Middle frontal gyrus (tissue), 1 donor: ENCODE measurements at regions not wholly inside any gene's neighbourhood (a gene's known extent, or its start where the extent isn't known, plus 50 kb on each side); places are given as distances from the start of the nearest gene placed in this dataset.

Experiments
- DNase-seq: peaks from one replicate; pipeline ENCODE4 v3.0.0-alpha.2; 2015; ENCODE audit warnings: low spot score; ENCODE audit errors: extremely low spot score

DNA sequence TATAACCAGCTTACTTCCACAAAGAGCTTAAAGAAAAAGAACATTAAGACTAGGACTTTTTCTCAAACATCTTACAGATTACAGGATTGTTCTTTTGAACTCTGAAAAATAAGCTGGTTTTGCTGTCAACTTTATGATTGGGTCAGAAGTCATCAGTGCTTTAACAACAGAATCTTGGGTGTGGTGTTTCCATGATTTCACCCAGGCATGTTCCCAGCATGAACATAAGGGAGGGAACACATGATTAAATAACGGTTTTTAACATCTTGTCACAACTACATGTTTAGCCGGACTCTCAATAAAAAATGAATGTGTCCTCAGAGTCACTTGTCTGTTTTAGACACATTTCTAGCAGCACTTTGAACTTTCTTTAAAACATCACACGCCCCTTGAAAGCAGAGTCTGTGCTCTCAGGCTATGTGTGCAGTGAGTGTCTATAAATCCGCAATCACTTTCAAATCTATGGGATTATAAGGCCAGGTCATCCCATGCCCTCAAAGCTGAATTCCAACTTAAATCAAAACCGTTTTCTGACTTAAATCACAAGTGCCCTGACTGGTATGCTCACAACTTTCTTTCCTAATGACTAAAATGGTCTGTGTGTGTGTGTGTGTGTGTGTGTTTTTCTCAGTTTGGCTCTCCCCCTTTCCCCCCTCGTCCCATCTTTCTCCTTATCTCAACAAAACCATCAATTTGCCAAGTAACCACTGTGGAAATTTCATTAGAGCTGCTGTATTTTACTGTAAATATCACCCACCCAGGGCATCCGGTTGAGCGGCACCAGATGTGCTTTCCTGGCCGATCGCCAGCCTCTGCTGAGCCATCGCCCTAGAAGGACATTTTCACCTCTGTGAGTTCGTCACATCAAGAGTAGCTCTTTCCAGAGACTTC is 216.8 kb upstream of the DTNBP1 start:
- no peak for DNase-seq

DNA sequence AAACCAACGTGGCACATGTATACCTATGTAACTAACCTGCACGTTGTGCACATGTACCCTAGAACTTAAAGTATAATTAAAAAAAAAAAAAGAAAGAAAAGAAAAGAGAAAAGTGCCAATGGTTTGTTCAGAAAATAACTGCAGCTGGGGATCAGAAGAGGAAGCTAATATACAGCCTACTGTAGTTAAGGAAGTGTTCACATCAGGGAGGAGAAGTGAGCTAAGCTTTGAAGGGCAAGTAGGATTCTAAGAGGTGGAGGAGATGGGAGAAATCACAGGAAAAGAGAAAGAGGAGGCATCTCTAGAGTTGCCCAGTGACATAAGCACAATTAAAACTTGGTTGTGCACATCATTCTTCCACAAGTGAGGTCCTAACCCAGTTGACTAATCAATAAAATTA is 214.4 kb upstream of the DTNBP1 start:
- DNase-seq: no peak

DNA sequence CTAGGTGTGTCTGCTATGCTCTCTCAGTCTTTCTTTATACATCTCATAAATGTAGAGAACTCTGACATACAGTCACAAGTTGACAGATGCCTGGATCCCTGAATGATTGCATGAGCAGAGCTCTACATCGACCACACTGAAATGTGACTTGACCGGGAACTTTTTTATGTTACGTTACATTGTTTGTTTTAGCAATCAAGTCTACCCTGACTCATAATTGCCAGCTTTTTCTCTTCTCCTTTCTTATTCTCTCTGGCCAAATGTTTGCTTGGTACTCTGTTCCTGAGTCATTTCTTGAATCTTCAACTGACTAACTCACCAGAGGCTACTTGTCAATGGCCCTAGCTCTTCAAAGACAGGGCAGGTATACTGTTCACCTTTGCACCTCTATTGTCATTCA is 213.6 kb upstream of the DTNBP1 start:
- no peak for DNase-seq

DNA sequence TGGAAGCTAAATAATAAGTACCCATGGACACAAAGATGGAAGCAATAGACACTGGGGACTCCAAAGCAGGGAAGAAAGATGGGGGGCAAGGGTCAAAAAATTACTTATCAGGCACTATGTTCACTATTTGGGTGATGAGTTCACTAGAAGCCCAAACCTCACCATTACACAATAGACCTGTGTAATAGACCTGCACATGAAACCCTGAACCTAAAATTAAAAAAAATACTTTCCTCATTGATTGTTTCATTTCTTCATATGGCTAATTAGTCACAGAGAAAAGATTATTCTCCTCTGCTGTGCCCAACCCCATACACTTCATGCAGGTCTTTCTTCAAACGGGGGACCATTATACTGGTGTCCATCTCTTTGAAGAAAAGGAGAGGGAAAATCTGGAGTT is 213.0 kb upstream of the DTNBP1 start:
- DNase-seq: no peak

DNA sequence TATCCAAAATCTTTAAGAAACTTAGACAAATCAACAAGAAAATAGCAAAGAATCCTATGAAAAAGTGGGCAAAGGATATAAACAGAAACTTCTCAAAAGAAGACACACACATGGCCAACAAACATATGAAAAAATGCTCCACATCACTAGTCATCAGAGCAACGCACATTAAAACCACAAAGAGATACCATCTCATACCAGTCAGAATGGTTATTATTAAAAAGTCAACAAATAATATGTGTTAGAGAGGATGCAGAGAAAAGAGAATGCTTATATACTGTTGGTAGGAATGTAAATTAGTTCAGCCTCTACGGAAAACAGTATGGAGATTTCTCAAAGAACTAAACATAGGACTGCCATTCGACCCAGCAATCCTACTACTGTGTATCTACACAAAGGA is 212.0 kb upstream of the DTNBP1 start:
- no peak for DNase-seq

DNA sequence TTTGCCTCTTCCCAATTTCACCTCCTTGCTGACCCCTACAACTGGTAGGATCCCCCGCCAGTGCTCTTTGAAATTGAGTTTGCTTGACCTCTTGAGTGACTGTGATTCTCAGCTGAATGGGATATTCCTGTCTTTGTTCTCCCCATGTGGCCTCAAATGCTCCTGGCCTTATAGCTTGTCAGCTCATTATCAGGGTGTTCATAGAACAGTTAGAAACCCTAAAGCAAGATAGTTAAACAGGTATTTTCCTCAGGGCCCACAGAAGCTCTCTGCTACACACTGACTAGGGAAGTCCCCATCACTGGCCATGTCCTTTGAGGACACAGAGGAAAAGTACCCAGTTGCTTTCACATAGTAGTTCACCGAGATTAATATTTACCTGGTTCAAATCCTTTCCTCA is 211.5 kb upstream of the DTNBP1 start:
- no peak for DNase-seq

DNA sequence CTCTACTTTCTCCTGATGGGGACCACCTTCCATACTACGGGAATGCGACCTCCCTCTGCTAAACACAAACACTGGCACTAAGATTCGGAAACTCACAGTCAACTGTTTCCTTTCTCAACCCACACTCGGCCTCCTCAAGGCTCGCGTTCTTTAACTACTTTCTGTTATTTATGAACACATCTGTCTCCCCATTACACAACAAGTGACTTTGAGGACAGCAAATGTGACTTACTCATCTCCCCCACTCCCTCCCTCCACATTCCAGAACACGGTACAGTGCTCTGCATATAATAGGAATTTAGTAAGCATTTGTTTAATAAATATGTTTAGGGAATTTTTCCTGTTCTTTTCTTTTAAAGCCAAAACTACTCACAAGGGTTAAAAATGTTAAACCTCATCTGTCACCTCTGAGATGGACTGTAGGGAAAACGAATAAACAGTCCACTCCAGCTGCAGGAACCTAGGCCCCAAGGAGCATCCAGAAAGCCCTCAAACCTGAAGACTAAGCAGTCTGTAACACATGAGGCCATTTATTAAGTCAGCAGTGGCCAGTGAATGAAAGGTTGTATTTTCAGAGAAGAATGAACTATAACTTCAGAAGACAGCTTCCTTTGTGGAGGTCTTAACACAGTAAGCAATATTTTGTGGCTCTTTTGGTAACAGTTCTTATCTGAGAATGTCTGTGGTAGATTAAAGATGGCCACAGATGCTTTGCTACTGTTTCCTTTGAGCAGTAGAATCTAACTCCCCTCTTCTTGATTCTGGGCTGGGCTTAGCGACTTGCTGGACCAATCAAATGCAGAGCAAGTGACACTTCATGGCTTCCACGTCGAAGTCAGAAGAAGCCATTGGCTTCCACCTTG is 209.6 kb upstream of the DTNBP1 start:
- DNase-seq: no peak

DNA sequence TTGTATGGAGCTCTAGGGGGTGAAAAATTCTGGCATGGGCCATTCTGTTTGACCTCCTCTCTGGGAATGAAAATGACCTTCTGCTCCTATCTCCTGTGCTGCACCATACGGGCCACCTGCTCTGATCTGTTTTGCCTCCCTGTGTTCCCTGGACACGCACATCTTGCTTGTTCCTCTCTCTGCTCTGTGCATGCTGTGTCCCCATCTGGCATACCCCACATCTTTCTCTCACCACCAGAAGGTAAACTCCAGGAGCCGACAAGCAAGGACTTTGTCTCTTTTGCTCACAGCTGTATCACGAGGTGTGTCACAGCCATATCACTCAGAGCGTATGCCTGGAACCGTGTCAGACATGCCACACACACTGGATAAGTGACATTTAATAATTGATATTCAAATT is 208.4 kb upstream of the DTNBP1 start:
- DNase-seq: no peak

DNA sequence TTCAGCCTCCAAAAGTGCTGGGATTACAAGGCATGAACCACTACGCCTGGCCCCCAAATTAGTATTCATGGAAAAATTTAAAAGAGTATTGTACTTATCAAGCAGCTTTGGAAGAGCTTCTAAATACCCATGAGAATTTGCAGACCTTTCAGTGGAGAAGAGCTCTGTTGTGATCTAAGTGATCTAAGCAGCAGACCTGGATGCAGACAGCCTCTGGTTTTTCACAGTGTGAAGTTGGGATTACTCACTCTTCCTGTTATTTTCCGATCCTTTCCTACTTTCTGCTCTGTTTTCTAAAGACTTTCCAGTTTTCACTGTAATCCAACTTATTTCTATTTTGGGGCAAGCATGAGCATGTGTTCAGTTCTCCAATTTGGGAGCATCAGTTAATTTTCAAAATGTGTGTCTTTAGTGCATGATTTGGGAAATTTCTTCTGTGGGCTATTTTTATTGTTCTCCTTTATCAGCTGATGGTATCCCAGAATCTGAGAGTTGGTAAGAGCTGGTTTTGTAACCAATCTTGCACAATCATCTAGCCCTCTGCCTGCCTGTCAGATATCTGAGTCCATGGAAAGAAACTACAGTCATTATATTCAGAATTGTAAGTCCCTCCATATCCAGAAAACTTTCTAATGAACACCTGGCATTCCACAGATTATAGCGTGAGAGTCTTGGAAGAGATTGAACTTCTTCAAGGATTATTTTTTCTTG is 207.7 kb upstream of the DTNBP1 start:
- DNase-seq: peak; percentile 8

DNA sequence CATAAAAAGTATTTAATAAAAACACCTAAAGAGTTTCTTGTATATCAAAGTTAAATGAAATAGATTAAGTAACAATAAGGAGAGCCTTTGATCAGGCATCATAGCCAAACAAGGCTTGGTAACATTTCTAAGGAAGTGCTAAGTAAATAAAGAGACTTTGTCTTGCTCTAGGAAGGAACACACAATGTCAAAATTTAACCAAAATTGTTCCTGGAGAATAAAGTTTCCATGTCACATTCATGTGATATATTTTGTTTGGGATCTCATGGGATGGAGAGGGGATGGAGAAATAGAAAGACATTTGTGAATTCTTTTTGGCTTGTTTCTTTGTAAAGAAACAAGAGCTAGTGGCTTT is 201.9 kb upstream of the DTNBP1 start:
- no peak for DNase-seq

DNA sequence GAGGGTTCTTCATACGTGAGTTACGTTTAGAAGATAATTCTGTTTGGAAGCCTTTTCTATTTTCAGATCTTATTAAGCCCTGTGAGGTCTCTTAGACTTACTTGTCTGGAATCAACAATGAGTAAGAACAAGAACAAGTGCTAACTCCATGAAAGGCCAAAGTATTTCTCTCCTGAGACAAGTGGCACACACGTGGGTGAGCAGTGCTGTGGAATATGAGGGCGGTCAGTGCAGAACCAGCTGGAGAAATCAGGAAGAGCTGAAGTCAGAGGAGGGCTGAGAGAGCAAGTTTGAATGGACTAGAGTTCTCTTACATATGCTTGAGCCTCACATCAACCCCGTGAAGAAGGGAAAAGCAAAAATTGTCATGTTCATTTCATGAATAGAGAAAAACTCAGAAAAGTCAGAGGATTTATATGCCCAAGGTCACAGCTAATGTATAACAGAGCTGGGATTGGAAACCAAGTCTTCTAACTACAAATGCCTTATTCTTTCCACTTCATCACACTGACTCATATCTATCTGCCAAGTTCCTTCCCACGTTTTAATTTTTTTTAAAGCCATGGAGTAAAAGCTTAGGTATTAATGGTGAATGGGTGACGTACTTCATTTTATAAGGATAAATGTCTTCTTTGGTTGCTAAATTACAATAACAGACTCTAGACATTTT is 201.3 kb upstream of the DTNBP1 start:
- no peak for DNase-seq

DNA sequence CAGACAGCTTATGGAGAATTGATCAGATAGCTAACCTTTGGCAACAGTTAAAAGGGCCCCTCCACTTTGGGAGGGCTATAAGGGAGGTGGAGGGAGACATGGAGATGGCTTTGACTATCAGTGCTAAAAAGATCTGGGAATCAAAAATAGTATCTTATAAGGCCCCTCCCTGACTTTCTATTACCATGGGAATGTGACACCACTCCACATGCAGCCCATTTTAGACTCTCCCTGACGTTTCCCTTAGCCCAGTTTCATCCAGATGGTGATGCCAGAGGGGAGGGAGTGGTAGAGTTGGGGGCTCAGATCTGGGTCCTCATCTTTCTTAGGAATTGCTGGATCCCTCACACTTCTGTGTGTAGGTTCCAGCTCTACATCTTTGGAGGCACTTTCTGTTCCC is 200.0 kb upstream of the DTNBP1 start:
- DNase-seq: no peak

DNA sequence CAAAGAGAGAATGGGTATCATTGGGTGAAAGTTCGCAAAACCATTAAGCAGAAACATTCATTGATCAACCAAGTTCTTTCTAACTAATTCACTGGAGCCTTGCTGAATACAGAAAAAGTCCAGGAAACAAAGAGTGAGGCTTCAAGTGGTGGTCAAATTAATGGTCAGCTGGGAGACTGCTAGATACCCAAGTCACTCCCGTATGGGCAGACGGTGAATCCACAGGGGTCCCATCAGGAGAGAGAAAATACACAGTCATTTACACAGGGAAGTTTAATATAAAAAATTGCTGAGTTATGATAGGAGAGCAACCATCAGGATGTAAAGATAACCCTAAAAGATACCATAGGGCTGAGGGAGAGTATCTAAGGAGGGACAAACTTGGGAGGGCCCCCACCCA is 198.7 kb upstream of the DTNBP1 start:
- DNase-seq: no peak

DNA sequence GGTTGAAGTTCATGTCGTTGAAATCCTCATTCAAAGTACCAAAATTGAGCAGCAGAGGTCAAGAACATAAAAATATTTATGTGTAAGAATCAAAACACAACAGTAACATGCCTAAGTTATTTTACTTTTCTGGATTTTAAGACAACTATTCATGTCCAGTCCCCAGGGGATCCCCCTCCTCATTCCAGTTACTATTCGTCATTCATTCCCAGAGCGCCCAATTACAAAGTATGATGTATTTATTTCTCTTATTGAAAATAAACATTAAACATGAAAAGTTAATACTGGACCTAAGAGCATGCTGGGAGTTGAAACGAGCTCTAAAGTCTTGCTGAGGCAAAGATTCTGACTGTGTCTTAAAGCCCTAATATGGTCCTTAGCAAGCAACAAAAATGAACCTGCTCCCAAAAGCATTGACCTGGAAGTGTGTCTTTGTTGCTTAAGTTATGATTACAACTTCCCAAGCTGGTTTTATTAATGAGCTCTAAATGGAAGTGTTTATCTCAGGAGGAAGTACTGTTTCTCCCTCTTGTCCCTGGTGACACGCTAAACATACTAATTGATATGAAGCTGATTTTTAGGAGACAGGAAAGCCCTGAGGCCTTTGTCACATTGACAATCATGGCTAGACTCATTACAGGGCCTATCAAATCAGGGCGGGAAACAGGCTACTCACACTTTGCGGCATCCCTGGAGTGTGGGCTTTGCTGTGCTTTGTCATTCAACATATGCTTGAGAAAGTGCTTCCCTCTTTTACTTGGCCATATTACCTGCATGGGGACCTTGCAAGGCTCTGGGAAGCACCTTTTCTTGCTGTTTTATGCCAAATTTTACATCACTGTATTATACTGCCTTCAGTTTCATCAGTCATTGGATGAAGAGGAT is 192.2 kb upstream of the DTNBP1 start:
- DNase-seq: no peak

DNA sequence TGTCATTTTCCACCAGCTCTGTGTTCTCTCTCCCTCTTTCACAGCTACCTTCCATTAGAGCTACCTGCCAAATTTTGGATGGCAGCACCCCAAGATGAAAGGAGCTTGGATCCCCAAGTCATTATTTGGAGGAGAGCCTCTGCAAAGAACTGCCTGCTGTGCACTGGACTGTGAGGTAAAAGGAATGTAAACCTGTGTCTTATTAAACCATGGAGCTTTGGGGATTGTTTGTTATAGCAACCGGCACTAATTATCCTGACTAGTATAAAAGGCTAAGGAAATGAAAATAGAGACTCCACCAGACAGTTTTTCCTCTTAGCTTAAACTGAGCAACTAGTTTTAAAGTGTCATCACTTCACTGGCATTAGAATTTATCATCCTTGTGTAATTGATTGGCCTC is 191.6 kb upstream of the DTNBP1 start:
- DNase-seq: no peak

DNA sequence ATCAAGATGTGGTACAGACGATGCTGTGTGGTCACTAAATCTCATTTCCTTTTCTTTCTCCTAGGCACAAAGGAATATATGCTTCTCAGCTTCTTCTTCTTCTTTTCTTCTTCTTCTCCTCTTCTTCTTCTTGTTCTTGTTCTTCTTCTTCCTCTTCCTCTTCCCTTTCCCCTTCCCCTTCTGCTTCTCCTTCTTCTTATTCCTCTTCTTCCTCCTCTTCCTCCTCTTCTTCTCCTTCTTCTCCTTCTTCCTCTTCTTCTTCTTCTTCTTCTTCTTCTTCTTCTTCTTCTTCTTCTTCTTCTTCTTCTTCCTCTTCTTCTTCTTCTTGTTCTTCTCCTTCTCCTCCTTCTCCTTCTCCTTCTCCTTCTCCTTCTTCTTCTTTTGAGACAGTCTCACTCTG is 190.4 kb upstream of the DTNBP1 start:
- DNase-seq: no peak

DNA sequence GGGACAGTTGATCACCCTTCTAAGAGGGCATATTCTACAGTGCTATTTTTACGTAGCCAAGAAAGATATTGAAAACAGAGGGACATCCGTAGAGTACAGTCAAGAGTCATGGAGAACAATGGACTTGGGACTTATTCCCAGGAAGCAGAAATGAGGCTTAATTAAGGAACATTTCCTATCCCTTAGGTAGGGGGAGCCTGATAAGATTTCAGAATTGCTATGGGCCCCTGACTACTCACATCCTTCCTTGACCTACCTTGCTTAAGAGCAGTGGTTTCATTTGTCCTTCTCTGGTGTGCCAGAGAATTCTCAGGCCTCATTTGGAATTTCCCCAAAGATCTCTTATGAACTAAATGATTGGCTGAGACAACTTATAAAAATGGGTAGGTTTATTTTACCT is 189.5 kb upstream of the DTNBP1 start:
- no peak for DNase-seq

DNA sequence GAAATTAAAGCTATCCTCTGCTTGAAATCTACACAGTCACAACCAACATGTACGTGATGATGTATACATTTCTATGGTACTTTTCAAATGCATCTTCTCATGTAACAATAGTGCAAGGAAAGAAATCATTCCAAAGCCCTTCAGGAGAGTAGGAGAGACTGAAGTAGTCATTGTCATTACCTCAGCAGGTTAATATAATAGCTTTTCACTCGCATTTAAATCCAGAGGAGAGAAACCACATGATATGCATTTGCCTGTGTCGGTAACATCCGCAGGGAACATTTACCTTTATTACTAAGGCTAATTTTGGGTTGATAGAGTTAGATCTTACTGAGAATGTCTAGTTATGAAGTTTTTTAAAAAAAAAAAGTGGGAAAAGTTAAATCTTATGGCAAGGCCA is 186.6 kb upstream of the DTNBP1 start:
- DNase-seq: no peak

DNA sequence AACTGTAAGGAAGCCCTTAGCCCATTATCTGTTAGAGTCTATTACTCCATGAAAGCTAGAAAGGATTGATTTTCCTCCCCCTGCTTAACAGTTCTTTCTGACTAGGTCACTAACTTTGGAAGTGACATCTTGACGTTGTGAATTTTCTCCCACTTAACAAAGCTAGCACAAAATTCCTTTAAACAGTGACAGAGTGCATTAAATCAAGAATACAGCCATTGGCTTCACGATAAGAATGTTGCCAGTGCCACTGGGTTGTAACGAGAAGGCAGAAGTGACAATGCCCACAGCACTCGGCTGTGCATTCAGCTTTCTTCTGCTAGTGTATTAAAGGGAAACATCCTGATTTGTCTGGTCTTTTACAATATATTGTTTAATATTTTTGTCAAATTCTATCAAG is 182.7 kb upstream of the DTNBP1 start:
- no peak for DNase-seq

DNA sequence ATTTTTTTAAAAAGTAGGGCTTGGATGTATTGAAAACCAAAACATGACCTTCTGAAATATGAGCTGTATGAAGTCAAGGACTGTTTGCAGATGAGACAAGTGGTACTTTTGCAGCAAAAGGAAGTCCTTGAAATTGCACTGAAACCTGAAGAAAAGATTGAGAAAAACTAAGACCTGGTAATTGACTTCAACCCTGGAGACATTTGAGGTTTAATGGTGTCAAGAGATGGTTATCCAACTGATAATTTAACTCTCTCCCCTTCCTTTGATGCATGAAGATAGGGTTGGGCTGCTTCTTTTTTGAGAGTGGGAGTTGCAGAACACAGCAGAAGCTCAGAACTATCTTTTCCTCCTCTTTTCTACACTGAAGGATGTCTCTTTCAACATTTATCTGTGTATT is 180.9 kb upstream of the DTNBP1 start:
- DNase-seq: no peak

DNA sequence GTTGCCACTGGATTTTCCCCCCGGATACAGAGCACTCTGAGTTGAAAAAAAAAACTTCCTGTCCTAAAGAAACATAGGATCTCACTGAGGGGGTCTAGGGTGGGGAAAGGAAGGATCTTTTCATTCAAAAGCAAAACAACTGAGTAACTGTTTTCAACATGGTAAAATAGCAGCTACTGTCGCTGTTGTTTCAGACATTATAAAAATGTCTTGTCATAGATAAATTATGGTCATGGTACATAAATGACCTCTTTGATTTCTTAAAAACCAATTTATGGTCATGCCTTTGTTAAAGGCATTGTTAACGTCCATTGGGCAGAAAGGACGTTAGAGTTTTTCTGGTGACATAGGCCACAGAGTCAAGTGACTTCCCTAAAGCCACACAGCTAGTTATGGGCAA is 180.4 kb upstream of the DTNBP1 start:
- DNase-seq: no peak
